Transverse colon (tissue), 3 donors: ENCODE measurements at regions not wholly inside any gene's neighbourhood (a gene's known extent, or its start where the extent isn't known, plus 50 kb on each side); places are given as distances from the start of the nearest gene placed in this dataset.

ENCODE experiments used
- POLR2A ChIP-seq: fragments of 450-650 bp; IDR thresholded peaks from one replicate; pipeline ENCODE4 v1.6.1; 2016; ENCODE audit warnings: antibody characterized with exemption, mild to moderate bottlenecking, moderate library complexity
- TF ChIP-seq, protein P1 (sequence below), 5 experiments: fragments of 200-600 bp in 3 of 5; fragments of 450-650 bp in 2 of 5; sonication (generic) in 3 of 5; IDR thresholded peaks; 1 replicate in 2 of 5; 2 replicates in 3 of 5; pipeline ENCODE4 v1.5.1; 2016 to 2017; ENCODE audit warnings: antibody characterized with exemption in 5 of 5, inconsistent platforms in 3 of 5, mild to moderate bottlenecking in 2 of 5, moderate library complexity in 1 of 5

DNA sequence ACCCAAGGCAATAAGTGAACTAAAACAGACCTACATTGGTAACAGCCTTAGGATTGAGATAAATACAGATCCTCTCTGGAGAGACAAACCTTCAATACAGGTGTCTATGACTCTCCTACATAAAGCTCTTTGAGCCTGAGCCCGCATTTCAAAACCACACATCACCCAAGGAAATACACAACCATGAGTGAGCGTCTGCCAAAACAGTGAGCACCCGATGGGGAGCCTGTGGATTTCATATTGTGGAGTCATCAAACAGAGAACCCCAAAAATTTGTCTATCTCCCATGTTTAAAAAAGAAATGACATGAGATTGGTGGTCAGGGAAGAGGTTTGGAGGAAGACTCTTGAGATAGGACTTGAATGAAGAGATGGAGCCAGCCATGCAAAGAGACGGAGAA lies 102.2 kb upstream of the LHX1 start:
- TF ChIP-seq POLR2A: no peak
- TF ChIP-seq, protein P1, sequence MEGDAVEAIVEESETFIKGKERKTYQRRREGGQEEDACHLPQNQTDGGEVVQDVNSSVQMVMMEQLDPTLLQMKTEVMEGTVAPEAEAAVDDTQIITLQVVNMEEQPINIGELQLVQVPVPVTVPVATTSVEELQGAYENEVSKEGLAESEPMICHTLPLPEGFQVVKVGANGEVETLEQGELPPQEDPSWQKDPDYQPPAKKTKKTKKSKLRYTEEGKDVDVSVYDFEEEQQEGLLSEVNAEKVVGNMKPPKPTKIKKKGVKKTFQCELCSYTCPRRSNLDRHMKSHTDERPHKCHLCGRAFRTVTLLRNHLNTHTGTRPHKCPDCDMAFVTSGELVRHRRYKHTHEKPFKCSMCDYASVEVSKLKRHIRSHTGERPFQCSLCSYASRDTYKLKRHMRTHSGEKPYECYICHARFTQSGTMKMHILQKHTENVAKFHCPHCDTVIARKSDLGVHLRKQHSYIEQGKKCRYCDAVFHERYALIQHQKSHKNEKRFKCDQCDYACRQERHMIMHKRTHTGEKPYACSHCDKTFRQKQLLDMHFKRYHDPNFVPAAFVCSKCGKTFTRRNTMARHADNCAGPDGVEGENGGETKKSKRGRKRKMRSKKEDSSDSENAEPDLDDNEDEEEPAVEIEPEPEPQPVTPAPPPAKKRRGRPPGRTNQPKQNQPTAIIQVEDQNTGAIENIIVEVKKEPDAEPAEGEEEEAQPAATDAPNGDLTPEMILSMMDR (IDR thresholded peaks at IDR 0.05): no peak
